ENCODE measurements at regions not wholly inside any gene's neighbourhood (a gene's known extent, or its start where the extent isn't known, plus 50 kb on each side); places are given as distances from the start of the nearest gene placed in this dataset.

- TF ChIP-seq RAD21 (IDR thresholded peaks at IDR 0.05) (no peak), MAX (IDR thresholded peaks at IDR 0.05) (no peak), TAF1 (conservative IDR thresholded peaks at IDR 0.05) (no peak), EGR1 (IDR thresholded peaks at IDR 0.05; ENCODE audit: low read depth in 2 of 2) (no peak), ATF3 (IDR thresholded peaks at IDR 0.05) (no peak), GABPA (IDR thresholded peaks at IDR 0.05 in 1 of 2, conservative IDR thresholded peaks at IDR 0.05 in 1 of 2) (no peak), FOXA1 (IDR thresholded peaks at IDR 0.05) (no peak), NR2F2 (IDR thresholded peaks at IDR 0.05) (no peak), ZBTB33 (IDR thresholded peaks at IDR 0.05) (no peak), SP1 (IDR thresholded peaks at IDR 0.05) (no peak)
- TF ChIP-seq, protein P1, sequence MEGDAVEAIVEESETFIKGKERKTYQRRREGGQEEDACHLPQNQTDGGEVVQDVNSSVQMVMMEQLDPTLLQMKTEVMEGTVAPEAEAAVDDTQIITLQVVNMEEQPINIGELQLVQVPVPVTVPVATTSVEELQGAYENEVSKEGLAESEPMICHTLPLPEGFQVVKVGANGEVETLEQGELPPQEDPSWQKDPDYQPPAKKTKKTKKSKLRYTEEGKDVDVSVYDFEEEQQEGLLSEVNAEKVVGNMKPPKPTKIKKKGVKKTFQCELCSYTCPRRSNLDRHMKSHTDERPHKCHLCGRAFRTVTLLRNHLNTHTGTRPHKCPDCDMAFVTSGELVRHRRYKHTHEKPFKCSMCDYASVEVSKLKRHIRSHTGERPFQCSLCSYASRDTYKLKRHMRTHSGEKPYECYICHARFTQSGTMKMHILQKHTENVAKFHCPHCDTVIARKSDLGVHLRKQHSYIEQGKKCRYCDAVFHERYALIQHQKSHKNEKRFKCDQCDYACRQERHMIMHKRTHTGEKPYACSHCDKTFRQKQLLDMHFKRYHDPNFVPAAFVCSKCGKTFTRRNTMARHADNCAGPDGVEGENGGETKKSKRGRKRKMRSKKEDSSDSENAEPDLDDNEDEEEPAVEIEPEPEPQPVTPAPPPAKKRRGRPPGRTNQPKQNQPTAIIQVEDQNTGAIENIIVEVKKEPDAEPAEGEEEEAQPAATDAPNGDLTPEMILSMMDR (IDR thresholded peaks at IDR 0.05; ENCODE audit: low read depth, low read length, missing input control), result no peak
- TF ChIP-seq, protein P2, sequence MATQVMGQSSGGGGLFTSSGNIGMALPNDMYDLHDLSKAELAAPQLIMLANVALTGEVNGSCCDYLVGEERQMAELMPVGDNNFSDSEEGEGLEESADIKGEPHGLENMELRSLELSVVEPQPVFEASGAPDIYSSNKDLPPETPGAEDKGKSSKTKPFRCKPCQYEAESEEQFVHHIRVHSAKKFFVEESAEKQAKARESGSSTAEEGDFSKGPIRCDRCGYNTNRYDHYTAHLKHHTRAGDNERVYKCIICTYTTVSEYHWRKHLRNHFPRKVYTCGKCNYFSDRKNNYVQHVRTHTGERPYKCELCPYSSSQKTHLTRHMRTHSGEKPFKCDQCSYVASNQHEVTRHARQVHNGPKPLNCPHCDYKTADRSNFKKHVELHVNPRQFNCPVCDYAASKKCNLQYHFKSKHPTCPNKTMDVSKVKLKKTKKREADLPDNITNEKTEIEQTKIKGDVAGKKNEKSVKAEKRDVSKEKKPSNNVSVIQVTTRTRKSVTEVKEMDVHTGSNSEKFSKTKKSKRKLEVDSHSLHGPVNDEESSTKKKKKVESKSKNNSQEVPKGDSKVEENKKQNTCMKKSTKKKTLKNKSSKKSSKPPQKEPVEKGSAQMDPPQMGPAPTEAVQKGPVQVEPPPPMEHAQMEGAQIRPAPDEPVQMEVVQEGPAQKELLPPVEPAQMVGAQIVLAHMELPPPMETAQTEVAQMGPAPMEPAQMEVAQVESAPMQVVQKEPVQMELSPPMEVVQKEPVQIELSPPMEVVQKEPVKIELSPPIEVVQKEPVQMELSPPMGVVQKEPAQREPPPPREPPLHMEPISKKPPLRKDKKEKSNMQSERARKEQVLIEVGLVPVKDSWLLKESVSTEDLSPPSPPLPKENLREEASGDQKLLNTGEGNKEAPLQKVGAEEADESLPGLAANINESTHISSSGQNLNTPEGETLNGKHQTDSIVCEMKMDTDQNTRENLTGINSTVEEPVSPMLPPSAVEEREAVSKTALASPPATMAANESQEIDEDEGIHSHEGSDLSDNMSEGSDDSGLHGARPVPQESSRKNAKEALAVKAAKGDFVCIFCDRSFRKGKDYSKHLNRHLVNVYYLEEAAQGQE (IDR thresholded peaks at IDR 0.05), result no peak
Observed at GRCh38 chr10:44083719-44084400, 301.0 kb downstream of the CXCL12 start.

Measured in liver (tissue), 3 donors.